Dermis microvascular lymphatic vessel endothelial cell (primary cell): ENCODE measurements at regions not wholly inside any gene's neighbourhood (a gene's known extent, or its start where the extent isn't known, plus 50 kb on each side); places are given as distances from the start of the nearest gene placed in this dataset.

Experiments
- DNase-seq, 2 donors: peaks; one replicate each; pipeline versions ENCODE4 v3.0.0 to v3.0.0-alpha.2; 2010; ENCODE audit warnings: low read depth in 2 of 2

GRCh38 chr2:157934684-157935377 lies 58.7 kb upstream of the ACVR1 start:
- DNase-seq, result no peak

- DNase-seq, result no peak
Observed at GRCh38 chr2:157933160-157933920, 57.2 kb upstream of the ACVR1 start.

- DNase-seq, result no peak
Observed at GRCh38 chr2:157932480-157933159, 56.5 kb upstream of the ACVR1 start.

GRCh38 chr2:157931542-157931941 lies 55.4 kb upstream of the ACVR1 start:
- DNase-seq, result no peak

GRCh38 chr2:157930728-157931127 lies 54.6 kb upstream of the ACVR1 start:
- no peak for DNase-seq

GRCh38 chr2:157929871-157930667 lies 53.9 kb upstream of the ACVR1 start:
- DNase-seq, result no peak

GRCh38 chr2:157928372-157928771 lies 52.2 kb upstream of the ACVR1 start:
- no peak for DNase-seq

GRCh38 chr2:157927155-157927554 lies 51.0 kb upstream of the ACVR1 start:
- DNase-seq, result no peak
